Gastrocnemius medialis (tissue), 4 donors: ENCODE measurements at regions not wholly inside any gene's neighbourhood (a gene's known extent, or its start where the extent isn't known, plus 50 kb on each side); places are given as distances from the start of the nearest gene placed in this dataset.

ENCODE experiments used
- CTCF ChIP-seq, 5 experiments: fragments of 450-650 bp in 3 of 5; fragments of 200-600 bp in 2 of 5; sonication (generic) in 2 of 5; IDR thresholded peaks in 4 of 5; conservative IDR thresholded peaks in 1 of 5; 1 replicate in 4 of 5; 2 replicates in 1 of 5; pipeline ENCODE4 v1.5.1; 2016 to 2019; ENCODE audit warnings: antibody characterized with exemption in 5 of 5, mild to moderate bottlenecking in 3 of 5, moderate library complexity in 3 of 5
- POLR2A ChIP-seq, 2 donors: fragments of 450-650 bp; IDR thresholded peaks; one replicate each; pipeline ENCODE4 v1.6.1; 2017; ENCODE audit warnings: antibody characterized with exemption in 2 of 2, mild to moderate bottlenecking in 2 of 2, moderate library complexity in 2 of 2

GRCh38 chr4:63349674-63350025, 1059.6 kb downstream of the TECRL start:
- no peak for TF ChIP-seq CTCF (IDR thresholded peaks at IDR 0.05 in 4 of 5, conservative IDR thresholded peaks at IDR 0.05 in 1 of 5)
- no peak for TF ChIP-seq POLR2A (IDR thresholded peaks at IDR 0.05)
